ENCODE measurements at regions not wholly inside any gene's neighbourhood (a gene's known extent, or its start where the extent isn't known, plus 50 kb on each side); places are given as distances from the start of the nearest gene placed in this dataset.

GRCh38 chr12:115416869-115417268, 732.9 kb upstream of the TBX3 start:
- no peak for DNase-seq

- no peak for DNase-seq
Observed at GRCh38 chr12:115413626-115414025, 729.7 kb upstream of the TBX3 start.

GRCh38 chr12:115412831-115413230, 728.9 kb upstream of the TBX3 start:
- DNase-seq: no peak

- no peak for DNase-seq
Observed at GRCh38 chr12:115411121-115411520, 727.1 kb upstream of the TBX3 start.

GRCh38 chr12:115408642-115409041, 724.7 kb upstream of the TBX3 start:
- no peak for DNase-seq

- DNase-seq: no peak
Observed at GRCh38 chr12:115407723-115408122, 723.7 kb upstream of the TBX3 start.

GRCh38 chr12:115407036-115407435, 723.1 kb upstream of the TBX3 start:
- DNase-seq: no peak

- no peak for DNase-seq
Observed at GRCh38 chr12:115405471-115405860, 721.5 kb upstream of the TBX3 start.

- no peak for DNase-seq
Observed at GRCh38 chr12:115404761-115405470, 720.9 kb upstream of the TBX3 start.

GRCh38 chr12:115403689-115404088, 719.7 kb upstream of the TBX3 start:
- no peak for DNase-seq

GRCh38 chr12:115403253-115403652, 719.3 kb upstream of the TBX3 start:
- no peak for DNase-seq

GRCh38 chr12:115402443-115403180, 718.6 kb upstream of the TBX3 start:
- no peak for DNase-seq

- DNase-seq: no peak
Observed at GRCh38 chr12:115401761-115402160, 717.8 kb upstream of the TBX3 start.

GRCh38 chr12:115400011-115400410, 716.0 kb upstream of the TBX3 start:
- DNase-seq: no peak

GRCh38 chr12:115398311-115398781, 714.4 kb upstream of the TBX3 start:
- no peak for DNase-seq

GRCh38 chr12:115396567-115396966, 712.6 kb upstream of the TBX3 start:
- DNase-seq: no peak

- no peak for DNase-seq
Observed at GRCh38 chr12:115394496-115395220, 710.7 kb upstream of the TBX3 start.

GRCh38 chr12:115388139-115388538, 704.2 kb upstream of the TBX3 start:
- no peak for DNase-seq

- DNase-seq: no peak
Observed at GRCh38 chr12:115387467-115387901, 703.5 kb upstream of the TBX3 start.

- DNase-seq: no peak
Observed at GRCh38 chr12:115386946-115387345, 703.0 kb upstream of the TBX3 start.

- DNase-seq: no peak
Observed at GRCh38 chr12:115385141-115385540, 701.2 kb upstream of the TBX3 start.

GRCh38 chr12:115384391-115384790, 700.4 kb upstream of the TBX3 start:
- no peak for DNase-seq

- DNase-seq: no peak
Observed at GRCh38 chr12:115383668-115384067, 699.7 kb upstream of the TBX3 start.

- DNase-seq: no peak
Observed at GRCh38 chr12:115382681-115383080, 698.7 kb upstream of the TBX3 start.
